Activated naive CD8-positive, alpha-beta T cell treated with anti-CD3 and anti-CD28 coated beads, Interleukin-2, amount 10 ng/mL, durations not matched to agents 7 days and 5 days (primary cell): ENCODE measurements at regions not wholly inside any gene's neighbourhood (a gene's known extent, or its start where the extent isn't known, plus 50 kb on each side); places are given as distances from the start of the nearest gene placed in this dataset.
"Not testable (repeated sequence)": the region's sequence is repeated elsewhere in the genome, so short reads cannot be mapped to it uniquely, and the experiment has no call there.

Source experiments
- ATAC-seq: fragments of 150-1000 bp; cut with Tn5 transposase; one replicate; pipeline ENCODE4 v1.10.0; 2021; ENCODE audit warnings: low read depth, moderate library complexity
- POLR2A ChIA-PET: fragments of 350-600 bp; sonication (Branson Sonifier 250); formaldehyde crosslinking; loops from one replicate; lab custom pipeline; 2021; ENCODE audit warnings: antibody characterized with exemption; lab: Charles Lee
- DNase-seq: peaks from one replicate; pipeline ENCODE4 v3.0.0; 2021
- H3K27ac Mint-ChIP-seq: one replicate; pipeline ENCODE4 v1.8.0; 2022; ENCODE audit warnings: mild to moderate bottlenecking, mixed read lengths
- H3K27me3 Mint-ChIP-seq: one replicate; pipeline ENCODE4 v1.8.0; 2022; ENCODE audit warnings: mild to moderate bottlenecking, moderate library complexity, mixed read lengths
- H3K36me3 Mint-ChIP-seq: one replicate; pipeline ENCODE4 v1.8.0; 2021; ENCODE audit warnings: mild to moderate bottlenecking, mixed read lengths
- H3K4me1 Mint-ChIP-seq: one replicate; pipeline ENCODE4 v1.8.0; 2021; ENCODE audit warnings: mixed read lengths
- H3K4me3 Mint-ChIP-seq: one replicate; pipeline ENCODE4 v1.8.0; 2022; ENCODE audit warnings: mild to moderate bottlenecking, moderate library complexity, mixed read lengths
- H3K9me3 Mint-ChIP-seq: one replicate; pipeline ENCODE4 v1.8.0; 2021; ENCODE audit warnings: mixed read lengths

GRCh38 chr6:11894212-11894611 is 115.6 kb upstream of the ADTRP start:
- Mint-ChIP-seq H3K4me1 (no peaks in the 10 kb centered on the region), H3K4me3 (no peak overlapping the region), H3K27ac (no peak overlapping the region), H3K27me3 (no peaks in the 10 kb centered on the region), H3K36me3 (peaks cover 2% of the 10 kb centered on the region), H3K9me3 (peaks cover 1% of the 10 kb centered on the region)
- POLR2A ChIA-PET = no interaction called here
- DNase-seq (no peak), ATAC-seq (no peak)

- Mint-ChIP-seq H3K27ac (no peak overlapping the region), H3K9me3 (peaks cover 1% of the 10 kb centered on the region), H3K27me3 (no peaks in the 10 kb centered on the region), H3K4me1 (peaks cover 4% of the 10 kb centered on the region), H3K4me3 (no peak overlapping the region), H3K36me3 (peaks cover 2% of the 10 kb centered on the region)
- POLR2A ChIA-PET = no interaction called here
- no peak for DNase-seq
- no peak for ATAC-seq
Measured at GRCh38 chr6:11891547-11891946, 112.9 kb upstream of the ADTRP start.

GRCh38 chr6:11890849-11891248 is 112.2 kb upstream of the ADTRP start:
- no peak overlapping the region for H3K4me3 Mint-ChIP-seq
- H3K27ac Mint-ChIP-seq = no peak overlapping the region
- no peak for ATAC-seq
- peaks cover 1% of the 10 kb centered on the region for H3K9me3 Mint-ChIP-seq
- peaks cover 2% of the 10 kb centered on the region for H3K36me3 Mint-ChIP-seq
- H3K27me3 Mint-ChIP-seq = no peaks in the 10 kb centered on the region
- H3K4me1 Mint-ChIP-seq = peaks cover 4% of the 10 kb centered on the region
- POLR2A ChIA-PET = no interaction called here
- DNase-seq = no peak

DNA sequence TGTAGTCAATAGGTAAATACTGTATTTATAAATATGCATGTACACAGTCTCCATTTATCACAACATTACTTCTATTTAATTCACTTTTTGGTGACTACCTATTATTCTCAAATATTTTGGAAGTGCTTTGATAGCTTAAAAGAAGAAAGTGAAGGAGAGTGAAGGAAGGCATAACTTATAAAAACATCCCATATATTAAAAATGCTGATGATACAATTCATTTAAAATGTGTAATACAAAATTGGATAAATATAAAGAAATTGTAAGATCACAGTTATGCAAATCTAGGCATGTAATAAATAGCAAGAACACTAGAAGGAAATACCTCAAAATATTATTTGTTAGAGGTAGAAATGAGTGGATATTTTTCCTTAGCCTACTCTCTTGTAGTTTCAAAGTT is 111.6 kb upstream of the ADTRP start:
- DNase-seq = no peak
- no peak overlapping the region for H3K27ac Mint-ChIP-seq

GRCh38 chr6:11889572-11889971 is 111.0 kb upstream of the ADTRP start:
- Mint-ChIP-seq H3K36me3 (no peaks in the 10 kb centered on the region), H3K4me1 (peaks cover 4% of the 10 kb centered on the region), H3K9me3 (peaks cover 2% of the 10 kb centered on the region), H3K27me3 (no peaks in the 10 kb centered on the region), H3K4me3 (no peak overlapping the region), H3K27ac (no peak overlapping the region)
- DNase-seq (no peak), ATAC-seq (no peak)
- POLR2A ChIA-PET = no interaction called here

More for the DNA sequence above, 111.6 kb upstream of the ADTRP start:
- Mint-ChIP-seq H3K36me3 (no peaks in the 10 kb centered on the region), H3K4me3 (no peak overlapping the region), H3K27me3 (no peaks in the 10 kb centered on the region), H3K9me3 (peaks cover 2% of the 10 kb centered on the region), H3K4me1 (peaks cover 4% of the 10 kb centered on the region)
- POLR2A ChIA-PET = no interaction called here
- ATAC-seq = no peak

DNA sequence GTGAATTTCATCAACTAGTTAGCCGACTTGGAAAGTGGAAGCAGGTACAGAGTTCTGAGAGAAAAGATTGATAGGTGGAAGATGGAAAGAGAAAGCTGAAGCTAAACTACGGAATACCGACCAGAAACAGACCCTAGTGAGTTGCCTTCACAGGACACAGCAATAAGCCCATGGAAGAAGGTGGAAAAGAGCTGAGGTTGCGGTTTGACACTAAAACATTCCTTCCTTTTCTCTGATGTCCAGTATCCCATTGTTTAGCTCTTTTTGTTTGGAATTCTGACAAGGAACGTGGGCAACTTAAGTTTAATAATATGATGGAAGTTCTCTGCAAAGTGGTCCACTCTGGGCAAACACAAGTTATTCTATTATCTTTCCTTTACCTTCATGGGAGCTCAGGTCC is 110.1 kb upstream of the ADTRP start:
- Mint-ChIP-seq H3K27me3 (no peaks in the 10 kb centered on the region), H3K27ac (no peak overlapping the region), H3K4me1 (peaks cover 4% of the 10 kb centered on the region), H3K9me3 (peaks cover 2% of the 10 kb centered on the region), H3K4me3 (no peak overlapping the region), H3K36me3 (no peaks in the 10 kb centered on the region)
- no peak for DNase-seq
- POLR2A ChIA-PET = interaction anchor here (0.5 to 0.6 kb wide), 2 partner anchors 176 to 199 kb away, joined by 3 to 8 read pairs; no protein-coding TSS in a partner anchor
- no peak for ATAC-seq

- Mint-ChIP-seq H3K9me3 (peaks cover 11% of the 10 kb centered on the region), H3K4me1 (peaks cover 4% of the 10 kb centered on the region), H3K27me3 (peaks cover 1% of the 10 kb centered on the region), H3K36me3 (no peaks in the 10 kb centered on the region), H3K4me3 (no peak overlapping the region), H3K27ac (no peak overlapping the region)
- ATAC-seq (no peak), DNase-seq (no peak)
- POLR2A ChIA-PET = no interaction called here
Measured at GRCh38 chr6:11885159-11885558, 106.6 kb upstream of the ADTRP start.

DNA sequence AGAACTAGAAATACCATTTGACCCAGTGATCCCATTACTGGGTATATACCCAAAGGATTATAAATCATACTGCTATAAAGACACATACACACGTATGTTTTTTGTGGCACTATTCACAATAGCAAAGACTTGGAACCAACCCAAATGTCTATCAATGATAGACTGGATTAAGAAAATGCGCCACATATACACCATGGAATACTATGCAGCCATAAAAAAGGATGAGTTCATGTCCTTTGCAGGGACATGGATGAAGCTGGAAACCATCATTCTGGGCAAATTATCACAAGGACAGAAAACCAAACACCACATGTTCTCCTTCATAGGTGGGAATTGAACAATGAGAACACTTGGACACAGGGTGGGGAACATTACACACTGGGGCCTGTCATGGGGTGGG is 104.9 kb upstream of the ADTRP start:
- ATAC-seq, H3K27me3 Mint-ChIP-seq, H3K27ac Mint-ChIP-seq, POLR2A ChIA-PET, DNase-seq, H3K36me3 Mint-ChIP-seq, H3K4me3 Mint-ChIP-seq, H3K4me1 Mint-ChIP-seq: not testable (repeated sequence)
- peaks cover 16% of the 10 kb centered on the region for H3K9me3 Mint-ChIP-seq

- POLR2A ChIA-PET, H3K27ac Mint-ChIP-seq, H3K27me3 Mint-ChIP-seq, H3K4me3 Mint-ChIP-seq, H3K36me3 Mint-ChIP-seq, ATAC-seq, DNase-seq, H3K4me1 Mint-ChIP-seq: not testable (repeated sequence)
- peaks cover 14% of the 10 kb centered on the region for H3K9me3 Mint-ChIP-seq
Measured at GRCh38 chr6:11880156-11880555, 101.6 kb upstream of the ADTRP start.

DNA sequence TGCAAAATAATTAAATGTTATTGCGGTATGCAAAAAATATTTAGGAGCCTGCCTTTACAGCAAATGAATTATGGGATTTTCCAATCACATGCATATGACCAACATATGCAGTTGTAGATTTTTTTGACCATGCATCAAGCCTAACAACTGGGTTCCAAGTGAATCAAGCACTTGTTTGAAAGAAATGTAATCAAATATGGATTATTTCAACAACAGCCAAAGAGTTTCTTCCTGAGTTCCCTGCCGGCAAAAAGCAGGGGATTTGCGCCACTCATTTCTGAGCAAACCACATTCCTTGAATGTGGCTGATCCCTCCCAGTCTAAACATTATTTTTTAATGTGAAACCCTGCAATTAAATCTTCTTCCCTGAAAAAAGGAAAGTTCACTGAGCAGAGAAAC is 100.1 kb upstream of the ADTRP start:
- Mint-ChIP-seq H3K27ac (no peak overlapping the region), H3K4me1 (no peaks in the 10 kb centered on the region), H3K9me3 (peaks cover 14% of the 10 kb centered on the region), H3K27me3 (peaks cover 1% of the 10 kb centered on the region), H3K4me3 (no peak overlapping the region), H3K36me3 (no peaks in the 10 kb centered on the region)
- POLR2A ChIA-PET = no interaction called here
- DNase-seq (no peak), ATAC-seq (no peak)

- POLR2A ChIA-PET = no interaction called here
- no peak overlapping the region for H3K27ac Mint-ChIP-seq
- ATAC-seq = no peak
Measured at GRCh38 chr6:11878029-11878428, 99.4 kb upstream of the ADTRP start.

GRCh38 chr6:11876934-11877433 is 98.4 kb upstream of the ADTRP start:
- POLR2A ChIA-PET = no interaction called here
- Mint-ChIP-seq H3K4me3 (no peak overlapping the region), H3K36me3 (no peaks in the 10 kb centered on the region), H3K27me3 (no peaks in the 10 kb centered on the region), H3K4me1 (no peaks in the 10 kb centered on the region), H3K27ac (no peak overlapping the region), H3K9me3 (peaks cover 10% of the 10 kb centered on the region)
- ATAC-seq = no peak
- DNase-seq = no peak

More at GRCh38 chr6:11878029-11878428, 99.4 kb upstream of the ADTRP start:
- Mint-ChIP-seq H3K9me3 (peaks cover 14% of the 10 kb centered on the region), H3K4me3 (no peak overlapping the region), H3K36me3 (no peaks in the 10 kb centered on the region), H3K27me3 (peaks cover 1% of the 10 kb centered on the region), H3K4me1 (no peaks in the 10 kb centered on the region)
- DNase-seq = no peak

GRCh38 chr6:11875325-11876109 is 96.9 kb upstream of the ADTRP start:
- H3K27me3 Mint-ChIP-seq = no peaks in the 10 kb centered on the region
- H3K4me1 Mint-ChIP-seq = no peaks in the 10 kb centered on the region
- H3K27ac Mint-ChIP-seq = no peak overlapping the region
- POLR2A ChIA-PET = no interaction called here
- H3K4me3 Mint-ChIP-seq = no peak overlapping the region
- DNase-seq (no peak), ATAC-seq (no peak)
- H3K36me3 Mint-ChIP-seq = no peaks in the 10 kb centered on the region
- H3K9me3 Mint-ChIP-seq = peaks cover 5% of the 10 kb centered on the region

DNA sequence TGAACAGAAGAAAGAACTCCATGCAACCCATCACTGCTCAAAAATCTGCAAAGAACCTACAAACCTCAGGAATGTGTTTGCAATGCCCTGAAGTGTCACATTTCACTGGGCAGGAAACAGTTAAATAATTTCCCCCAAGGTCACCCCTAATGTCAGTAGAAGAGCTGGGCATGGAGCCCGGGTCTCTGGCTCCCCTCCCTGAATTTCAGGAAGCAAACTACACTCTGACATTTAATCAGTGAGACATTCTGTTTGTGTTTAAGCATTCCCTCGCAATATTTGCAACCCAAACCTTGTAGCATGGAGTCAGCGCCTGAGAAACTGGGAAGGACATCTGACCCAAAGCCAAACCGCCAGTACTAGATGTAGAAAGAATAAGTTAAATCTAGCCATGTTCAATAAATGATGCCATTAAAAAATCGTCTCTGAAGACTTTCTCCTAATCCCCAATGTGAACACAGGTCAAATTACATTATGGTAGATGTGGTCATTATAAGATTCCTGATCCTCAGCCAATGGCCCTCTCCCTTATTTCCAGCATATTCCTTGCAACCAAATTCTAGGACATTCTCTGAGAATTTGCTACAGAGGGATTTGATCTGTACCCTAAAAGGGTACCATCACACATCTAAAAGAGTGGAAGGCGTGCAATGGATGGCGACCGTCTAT is 91.2 kb upstream of the ADTRP start:
- H3K4me1 Mint-ChIP-seq = no peaks in the 10 kb centered on the region

More for the DNA sequence above, 91.2 kb upstream of the ADTRP start:
- DNase-seq (no peak), ATAC-seq (no peak)
- no peaks in the 10 kb centered on the region for H3K36me3 Mint-ChIP-seq
- H3K27ac Mint-ChIP-seq = no peak overlapping the region
- no peak overlapping the region for H3K4me3 Mint-ChIP-seq
- peaks cover 5% of the 10 kb centered on the region for H3K9me3 Mint-ChIP-seq
- POLR2A ChIA-PET = no interaction called here
- no peaks in the 10 kb centered on the region for H3K27me3 Mint-ChIP-seq
